WI38 (cell line): ENCODE measurements at regions not wholly inside any gene's neighbourhood (a gene's known extent, or its start where the extent isn't known, plus 50 kb on each side); places are given as distances from the start of the nearest gene placed in this dataset.
"Not testable (repeated sequence)": the region's sequence is repeated elsewhere in the genome, so short reads cannot be mapped to it uniquely, and the experiment has no call there.

Source experiments
- H3K4me3 ChIP-seq: 2 replicates; pipeline ENCODE4 v1.5.1; 2011; ENCODE audit warnings: low read depth, mild to moderate bottlenecking, control low read depth, low read length
- CTCF ChIP-seq: IDR thresholded peaks from 2 replicates; pipeline ENCODE4 v1.5.1; 2012; ENCODE audit warnings: low read depth, mild to moderate bottlenecking, control low read depth, low read length

- no peak overlapping the region for H3K4me3 ChIP-seq
- no peak for TF ChIP-seq CTCF
These were observed 492.3 kb upstream of the TMEFF2 start for GRCh38 chr2:192687015-192687414.

GRCh38 chr2:192682511-192682910, 487.8 kb upstream of the TMEFF2 start:
- H3K4me3 ChIP-seq, result not testable (repeated sequence)

GRCh38 chr2:192675681-192676080, 480.9 kb upstream of the TMEFF2 start:
- no peak overlapping the region for H3K4me3 ChIP-seq
- no peak for TF ChIP-seq CTCF

- TF ChIP-seq CTCF, result no peak
These were observed 474.9 kb upstream of the TMEFF2 start for GRCh38 chr2:192669505-192670091.

GRCh38 chr2:192660555-192660954, 465.8 kb upstream of the TMEFF2 start:
- H3K4me3 ChIP-seq, result not testable (repeated sequence)

More at GRCh38 chr2:192669505-192670091, 474.9 kb upstream of the TMEFF2 start:
- H3K4me3 ChIP-seq, result no peak overlapping the region

- TF ChIP-seq CTCF, result no peak
- no peak overlapping the region for H3K4me3 ChIP-seq
These were observed 462.6 kb upstream of the TMEFF2 start for GRCh38 chr2:192657362-192657761.

- no peak for TF ChIP-seq CTCF
- no peak overlapping the region for H3K4me3 ChIP-seq
These were observed 461.2 kb upstream of the TMEFF2 start for GRCh38 chr2:192655916-192656315.

- H3K4me3 ChIP-seq, result no peak overlapping the region
- no peak for TF ChIP-seq CTCF
These were observed 451.3 kb upstream of the TMEFF2 start for GRCh38 chr2:192645811-192646598.
